Large intestine (tissue), 3 donors: ENCODE measurements at regions not wholly inside any gene's neighbourhood (a gene's known extent, or its start where the extent isn't known, plus 50 kb on each side); places are given as distances from the start of the nearest gene placed in this dataset.

Source experiments
- DNase-seq, 2 donors: peaks; one replicate each; pipeline versions ENCODE4 v3.0.0 to v3.0.0-alpha.2; 2013
- H3K27ac ChIP-seq: one replicate; pipeline ENCODE4 v1.5.1; 2013; ENCODE audit warnings: low read length
- H3K27me3 ChIP-seq: 2 replicates; pipeline ENCODE4 v1.6.1; 2013; ENCODE audit warnings: low read length; ENCODE audit not compliant: control insufficient read depth, insufficient read depth
- H3K36me3 ChIP-seq: 2 replicates; pipeline ENCODE4 v1.6.1; 2013; ENCODE audit warnings: low read length; ENCODE audit not compliant: control insufficient read depth, insufficient read depth
- H3K4me1 ChIP-seq: one replicate; pipeline ENCODE4 v1.6.1; 2013; ENCODE audit warnings: low read length; ENCODE audit not compliant: control insufficient read depth, insufficient read depth
- H3K4me3 ChIP-seq: one replicate; pipeline ENCODE4 v1.5.1; 2013; ENCODE audit warnings: low read length
- H3K9me3 ChIP-seq: one replicate; pipeline ENCODE4 v1.6.1; 2013; ENCODE audit warnings: mild to moderate bottlenecking, low read depth, low read length, moderate library complexity; ENCODE audit not compliant: control insufficient read depth
- WGBS: methylation state at CpG from one replicate; pipeline ENCODE4 v1.1.5; 2013; ENCODE audit warnings: low lambda C conversion rate; ENCODE audit not compliant: insufficient coverage; 5-methylcytosine and 5-hydroxymethylcytosine counted together

DNA sequence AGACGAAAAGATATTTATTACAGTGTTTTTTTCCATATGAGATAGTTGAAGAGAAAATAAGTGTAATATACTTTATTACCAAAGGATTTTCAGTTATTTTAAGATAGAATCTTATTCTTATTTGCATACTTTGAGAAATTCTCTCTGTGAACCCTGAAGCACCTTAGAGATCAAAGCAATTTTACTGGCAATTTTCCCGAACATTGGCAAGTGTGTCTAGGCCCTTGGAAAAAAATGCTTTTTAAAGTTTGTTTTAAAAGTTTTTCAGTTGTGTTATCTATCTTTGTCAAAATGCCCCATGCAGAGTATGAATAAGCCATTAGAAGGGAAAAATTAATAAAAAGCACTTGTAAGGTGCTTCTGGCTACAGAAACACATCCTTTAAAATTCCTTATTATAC is 276.8 kb upstream of the HSF2 start:
- no peaks in the 10 kb centered on the region for H3K36me3 ChIP-seq
- DNase-seq, result no peak
- 67% methylated on average over 1 of the region's 2 CpGs for WGBS
- H3K27ac ChIP-seq, result no peak overlapping the region
- H3K4me3 ChIP-seq, result no peak overlapping the region
- no peaks in the 10 kb centered on the region for H3K9me3 ChIP-seq
- H3K27me3 ChIP-seq, result no peaks in the 10 kb centered on the region
- H3K4me1 ChIP-seq, result no peaks in the 10 kb centered on the region

DNA sequence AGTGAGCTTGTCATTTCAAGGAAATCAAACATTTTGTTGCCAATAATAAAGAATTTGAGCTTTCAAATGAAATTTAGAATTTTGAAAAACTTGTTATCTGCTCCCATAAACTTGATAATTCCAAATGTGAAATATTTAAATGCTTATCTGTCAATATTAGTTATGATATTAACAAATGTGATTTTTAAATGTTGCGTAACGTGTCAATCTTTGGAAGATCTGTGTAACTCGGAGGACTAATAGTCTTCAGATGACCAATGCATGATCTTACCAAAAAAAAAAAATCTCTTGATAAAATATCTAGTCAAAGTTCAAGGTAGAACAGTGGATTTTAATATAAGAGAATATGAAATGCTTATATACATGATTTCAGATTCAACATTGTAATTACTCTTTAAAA is 274.5 kb upstream of the HSF2 start:
- H3K27ac ChIP-seq, result no peak overlapping the region
- DNase-seq, result no peak
- WGBS, result 94% methylated on average over 3 of the region's 3 CpGs
- H3K27me3 ChIP-seq, result no peaks in the 10 kb centered on the region
- H3K9me3 ChIP-seq, result no peaks in the 10 kb centered on the region
- H3K36me3 ChIP-seq, result no peaks in the 10 kb centered on the region
- H3K4me3 ChIP-seq, result no peak overlapping the region
- H3K4me1 ChIP-seq, result no peaks in the 10 kb centered on the region

DNA sequence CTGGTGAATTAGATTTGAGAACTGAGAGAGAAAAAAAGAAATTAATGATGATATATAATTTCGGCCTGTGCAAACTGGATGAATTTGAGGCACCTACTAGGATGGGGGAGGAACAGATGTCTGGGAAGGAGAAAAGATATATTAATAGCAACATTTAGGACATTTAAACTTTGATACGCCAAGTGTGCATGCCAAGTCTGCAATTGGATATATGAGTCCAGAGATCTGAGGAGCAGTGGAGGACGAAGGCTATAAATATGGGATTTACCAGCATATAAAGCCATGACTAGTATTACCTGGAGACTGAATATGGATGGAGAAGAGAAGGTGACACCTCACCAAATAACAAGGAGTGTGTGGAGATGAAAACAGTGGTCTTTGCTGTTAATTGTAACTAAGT is 272.6 kb upstream of the HSF2 start:
- no peak overlapping the region for H3K27ac ChIP-seq
- no peaks in the 10 kb centered on the region for H3K36me3 ChIP-seq
- no peaks in the 10 kb centered on the region for H3K4me1 ChIP-seq
- no peak overlapping the region for H3K4me3 ChIP-seq
- H3K9me3 ChIP-seq, result no peaks in the 10 kb centered on the region
- no peaks in the 10 kb centered on the region for H3K27me3 ChIP-seq
- no peak for DNase-seq
- WGBS, result 100% methylated on average over 1 of the region's 3 CpGs

DNA sequence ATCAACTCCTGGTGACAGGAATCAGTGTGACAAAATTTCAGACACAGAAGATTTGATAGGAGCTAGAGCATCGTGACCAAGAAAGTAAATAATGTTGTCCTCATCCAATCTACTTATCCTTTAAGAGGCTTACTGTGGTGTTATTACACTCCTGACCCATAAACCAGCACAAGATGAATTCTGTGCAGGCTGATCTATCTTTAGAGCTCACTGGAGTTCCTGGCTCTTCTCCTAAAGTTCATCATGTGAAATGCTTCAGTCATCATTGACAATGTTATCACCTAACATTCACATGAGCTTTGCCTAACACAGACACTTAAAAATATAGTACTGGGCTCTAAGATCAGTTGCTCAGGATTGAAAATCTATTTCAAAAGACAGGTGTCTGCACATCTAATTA is 271.0 kb upstream of the HSF2 start:
- WGBS, result no CpG with 5 or more reads among the region's 1 CpG
- H3K4me1 ChIP-seq, result no peaks in the 10 kb centered on the region
- no peak overlapping the region for H3K4me3 ChIP-seq
- H3K27ac ChIP-seq, result no peak overlapping the region
- no peaks in the 10 kb centered on the region for H3K36me3 ChIP-seq
- H3K27me3 ChIP-seq, result no peaks in the 10 kb centered on the region
- H3K9me3 ChIP-seq, result no peaks in the 10 kb centered on the region
- no peak for DNase-seq

DNA sequence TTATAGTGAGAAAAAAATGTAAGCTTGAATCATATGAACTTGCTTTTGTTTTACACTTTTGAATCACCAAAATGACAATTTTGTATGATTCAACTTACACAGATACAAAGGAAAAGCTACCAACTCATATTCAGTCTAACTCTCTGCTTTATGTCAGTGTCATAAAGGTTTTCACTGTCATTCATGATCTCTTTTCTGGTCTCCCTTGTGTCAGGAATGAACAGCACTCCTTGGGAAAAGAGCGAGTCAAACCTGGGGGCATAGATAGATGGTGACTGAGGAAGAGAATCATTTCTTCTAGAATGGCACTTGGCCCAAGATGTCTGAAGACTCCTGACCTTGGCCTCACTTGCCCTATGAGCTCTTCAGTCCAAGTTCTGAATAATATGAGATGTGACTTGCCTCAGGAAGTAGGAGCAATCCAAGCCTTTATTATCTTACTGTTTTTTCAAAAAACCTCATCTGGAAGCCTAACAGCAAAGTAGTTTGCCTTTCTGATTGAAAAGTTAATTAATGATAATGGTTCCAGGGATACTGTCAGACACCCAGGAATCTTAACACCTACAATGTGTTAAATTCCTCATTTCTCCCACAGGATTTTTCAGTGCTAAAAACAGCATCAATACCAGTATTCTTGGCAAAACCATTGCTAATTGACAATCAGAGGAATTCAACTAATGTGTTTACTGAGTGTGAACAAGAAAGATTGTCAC is 270.0 kb upstream of the HSF2 start:
- H3K4me1 ChIP-seq, result no peaks in the 10 kb centered on the region
- H3K27me3 ChIP-seq, result no peaks in the 10 kb centered on the region
- H3K4me3 ChIP-seq, result no peak overlapping the region
- H3K27ac ChIP-seq, result no peak overlapping the region
- no CpG with 5 or more reads among the region's 1 CpG for WGBS
- no peaks in the 10 kb centered on the region for H3K9me3 ChIP-seq
- no peaks in the 10 kb centered on the region for H3K36me3 ChIP-seq
- no peak for DNase-seq

DNA sequence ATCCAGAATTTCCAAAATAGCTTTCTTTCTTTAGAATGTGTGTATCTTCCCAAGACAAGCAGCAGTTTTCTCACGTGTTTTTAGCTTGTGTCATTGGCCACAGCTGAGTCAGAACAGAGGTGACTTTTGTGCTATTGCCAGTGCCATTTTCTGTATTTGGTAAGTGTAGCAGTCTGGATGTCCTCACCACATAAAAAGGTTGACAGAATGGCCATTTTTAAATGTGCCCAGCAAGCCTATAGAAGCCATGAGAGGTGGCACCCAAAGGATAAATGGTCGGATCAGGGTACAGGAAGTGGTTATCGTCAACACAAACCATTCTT is 269.5 kb upstream of the HSF2 start:
- WGBS, result no CpG with 5 or more reads among the region's 3 CpGs
- Histone ChIP-seq H3K4me1 (no peaks in the 10 kb centered on the region), H3K9me3 (no peaks in the 10 kb centered on the region), H3K36me3 (no peaks in the 10 kb centered on the region), H3K27ac (no peak overlapping the region), H3K4me3 (no peak overlapping the region), H3K27me3 (no peaks in the 10 kb centered on the region)
- DNase-seq, result no peak

DNA sequence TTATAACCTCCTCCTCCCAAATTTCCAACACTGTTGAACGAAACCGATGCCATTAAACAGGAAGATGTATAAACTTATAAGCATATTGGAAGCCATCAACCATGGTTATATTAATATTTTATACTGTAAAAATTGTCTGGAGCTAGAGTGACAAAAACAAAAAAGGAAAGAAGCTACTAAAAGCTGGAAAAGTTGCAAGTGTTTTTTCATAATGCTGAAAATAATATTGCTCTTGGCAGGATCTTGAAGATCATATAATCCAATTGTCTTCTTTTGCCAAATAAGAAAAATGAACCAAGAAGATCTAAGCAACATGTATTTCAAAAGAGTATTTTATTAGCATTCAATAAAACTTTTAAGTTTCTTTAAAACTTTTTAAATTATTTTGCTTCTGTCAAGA is 268.9 kb upstream of the HSF2 start:
- no peaks in the 10 kb centered on the region for H3K9me3 ChIP-seq
- no peaks in the 10 kb centered on the region for H3K4me1 ChIP-seq
- H3K4me3 ChIP-seq, result no peak overlapping the region
- no peak overlapping the region for H3K27ac ChIP-seq
- H3K27me3 ChIP-seq, result no peaks in the 10 kb centered on the region
- 100% methylated on average over 2 of the region's 2 CpGs for WGBS
- no peaks in the 10 kb centered on the region for H3K36me3 ChIP-seq
- DNase-seq, result no peak

DNA sequence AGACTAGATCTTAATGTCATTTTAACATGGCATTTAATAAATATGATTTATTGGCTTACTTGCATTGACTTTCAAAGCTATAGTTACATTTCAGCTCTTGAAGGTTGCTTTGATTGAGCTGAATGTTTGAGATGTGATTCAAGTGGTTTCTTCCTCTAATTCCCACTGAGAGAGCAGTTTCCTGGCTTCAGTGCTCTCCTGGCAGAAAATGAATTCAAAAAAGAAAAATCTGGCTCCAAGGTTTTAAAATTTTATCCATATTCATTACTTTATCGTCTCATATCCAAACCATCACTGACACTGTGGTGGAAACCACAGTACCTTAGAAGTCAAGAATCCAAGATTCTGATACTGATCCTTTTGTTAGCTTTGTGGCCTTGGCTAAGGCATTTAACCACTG is 263.1 kb upstream of the HSF2 start:
- WGBS, result no CpG with 5 or more reads among the region's 1 CpG
- H3K9me3 ChIP-seq, result no peaks in the 10 kb centered on the region
- H3K4me1 ChIP-seq, result no peaks in the 10 kb centered on the region
- no peaks in the 10 kb centered on the region for H3K36me3 ChIP-seq
- no peaks in the 10 kb centered on the region for H3K27me3 ChIP-seq
- no peak overlapping the region for H3K27ac ChIP-seq
- no peak overlapping the region for H3K4me3 ChIP-seq
- no peak for DNase-seq

DNA sequence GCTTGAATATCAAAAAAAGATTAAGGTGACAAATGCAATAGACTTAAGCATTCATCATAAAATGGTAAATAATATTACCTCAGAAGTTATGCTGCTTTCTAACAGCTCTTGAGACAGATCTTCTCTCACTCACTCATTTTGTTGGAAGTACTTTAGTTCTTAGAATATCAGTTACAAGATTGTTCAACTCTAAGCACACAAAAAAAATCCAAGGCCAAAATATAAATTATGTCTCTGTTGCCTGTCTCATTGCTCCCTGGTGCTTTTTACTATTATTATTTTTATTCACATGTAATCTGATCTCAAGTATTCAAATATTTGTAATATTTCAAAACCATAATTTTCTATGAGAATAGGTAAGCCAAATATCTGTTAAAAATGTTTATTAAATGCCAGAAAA is 259.4 kb upstream of the HSF2 start:
- Histone ChIP-seq H3K4me1 (no peaks in the 10 kb centered on the region), H3K27me3 (no peaks in the 10 kb centered on the region), H3K4me3 (no peak overlapping the region), H3K27ac (no peak overlapping the region), H3K9me3 (no peaks in the 10 kb centered on the region), H3K36me3 (no peaks in the 10 kb centered on the region)
- DNase-seq, result no peak

DNA sequence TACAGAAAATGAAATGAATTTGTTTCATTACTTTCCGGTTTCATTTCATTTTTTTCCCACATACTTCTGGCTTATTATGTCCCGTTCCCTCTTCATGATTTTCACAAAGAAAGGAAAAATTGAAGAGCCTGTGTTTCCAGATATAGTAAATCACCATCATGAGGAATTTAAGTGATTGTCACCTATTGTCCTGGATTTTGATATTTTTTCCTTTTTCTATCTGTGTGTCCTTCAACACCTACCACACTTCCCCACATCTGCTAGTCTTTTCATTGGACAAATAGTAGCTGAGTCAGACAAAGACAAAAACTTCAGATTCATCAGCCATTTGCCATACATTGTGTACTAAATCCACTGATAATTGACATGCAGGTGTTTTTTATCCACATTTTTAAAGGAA is 258.2 kb upstream of the HSF2 start:
- Histone ChIP-seq H3K4me1 (no peaks in the 10 kb centered on the region), H3K36me3 (no peaks in the 10 kb centered on the region), H3K9me3 (no peaks in the 10 kb centered on the region), H3K27me3 (no peaks in the 10 kb centered on the region), H3K4me3 (no peak overlapping the region), H3K27ac (no peak overlapping the region)
- DNase-seq, result no peak
- WGBS, result 86% methylated on average over 2 of the region's 2 CpGs

DNA sequence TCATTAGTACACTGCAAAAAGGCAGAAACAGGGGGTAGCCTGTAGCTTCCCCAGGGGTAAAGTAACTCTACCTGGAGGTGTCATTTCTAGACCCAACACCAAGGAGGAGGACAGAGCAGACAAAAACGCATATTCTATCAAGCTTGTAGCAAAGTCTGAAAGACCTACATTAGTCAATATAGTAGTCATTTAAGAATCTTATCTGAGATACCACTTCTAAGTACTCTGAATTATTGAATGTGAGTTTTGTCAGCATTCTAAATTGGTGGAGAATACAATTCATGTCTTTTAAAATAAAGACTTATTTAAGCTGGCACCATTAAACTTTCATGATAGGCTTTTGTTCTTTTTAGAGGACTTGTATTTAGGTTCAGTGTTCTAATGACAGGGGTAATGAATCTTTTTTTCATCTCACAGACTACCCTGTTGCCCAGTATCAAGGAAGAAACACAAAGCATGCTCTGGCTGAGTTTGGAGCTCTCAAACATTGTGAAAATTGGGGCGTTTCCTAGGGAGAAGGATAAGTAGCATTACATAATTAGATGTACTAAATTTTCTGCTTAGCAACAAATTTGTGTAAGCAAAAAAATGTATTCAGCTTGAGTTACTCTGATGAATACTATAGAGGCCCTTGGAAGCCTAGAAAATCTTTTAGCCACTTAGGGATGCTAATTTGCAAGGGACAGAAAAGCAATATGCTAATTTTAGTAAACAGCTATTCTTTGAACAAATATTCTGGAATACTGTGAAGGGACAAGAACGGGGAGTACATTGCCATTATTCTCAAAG is 255.4 kb upstream of the HSF2 start:
- DNase-seq, result no peak
- no peaks in the 10 kb centered on the region for H3K4me1 ChIP-seq
- no peak overlapping the region for H3K27ac ChIP-seq
- H3K36me3 ChIP-seq, result no peaks in the 10 kb centered on the region
- no peaks in the 10 kb centered on the region for H3K9me3 ChIP-seq
- 57% methylated on average over 1 of the region's 3 CpGs for WGBS
- no peaks in the 10 kb centered on the region for H3K27me3 ChIP-seq
- no peak overlapping the region for H3K4me3 ChIP-seq
